ENCODE measurements at regions not wholly inside any gene's neighbourhood (a gene's known extent, or its start where the extent isn't known, plus 50 kb on each side); places are given as distances from the start of the nearest gene placed in this dataset.

DNA sequence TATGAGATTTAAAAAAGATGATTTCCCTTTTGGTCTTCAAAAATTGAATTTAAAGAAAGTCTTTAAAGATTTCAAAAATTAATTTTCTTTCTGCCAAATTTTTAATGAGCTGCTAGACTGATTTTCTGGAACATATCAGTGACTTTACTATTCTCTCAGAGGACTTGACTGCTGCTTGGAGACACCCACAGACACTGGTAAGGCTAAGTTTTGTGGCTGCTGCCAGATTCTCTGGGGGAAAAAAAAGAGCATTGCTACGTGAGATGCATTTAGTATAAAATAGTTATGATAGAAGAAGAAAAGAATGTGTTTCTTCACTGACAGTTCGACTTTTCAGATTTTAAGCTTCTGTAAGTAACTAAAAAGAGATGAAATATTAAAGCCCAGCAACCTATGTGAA lies 193.3 kb upstream of the GRIN3A start (continued):
- no peak for TF ChIP-seq PRPF4 (IDR thresholded peaks at IDR 0.05; ENCODE audit: low read depth, low read length, poor library complexity, severe bottlenecking)
- no peak for TF ChIP-seq ZHX2 (IDR thresholded peaks at IDR 0.05; ENCODE audit: low read depth)
- no peak for TF ChIP-seq ZHX2 (CRISPR knock-in tag; IDR thresholded peaks at IDR 0.05; ENCODE audit: borderline replicate concordance)

DNA sequence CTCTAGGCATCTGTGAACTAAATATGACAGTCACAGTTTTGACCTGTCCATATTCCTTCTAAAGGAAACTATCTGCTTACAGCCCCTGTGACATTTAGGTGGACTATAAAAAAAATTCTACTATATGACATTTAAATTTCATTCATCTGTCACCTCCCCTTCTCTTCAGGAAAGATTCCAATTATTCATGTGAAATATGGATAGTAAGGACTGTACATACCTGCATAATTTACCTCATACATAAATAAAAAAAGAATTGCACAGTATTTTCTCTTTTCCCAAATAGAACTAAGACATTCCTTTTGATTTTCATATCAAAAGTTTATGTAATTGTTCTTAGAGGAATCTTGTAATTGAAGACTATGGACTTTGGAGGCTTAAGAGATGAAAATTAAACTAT lies 192.3 kb upstream of the GRIN3A start:
- Histone ChIP-seq H4K20me1 (ENCODE audit: insufficient read depth, low read length) (no peaks in the 10 kb centered on the region), H3K4me2 (ENCODE audit: low read depth, low read length) (no peak overlapping the region), H3K79me2 (ENCODE audit: insufficient read depth, low read length) (no peaks in the 10 kb centered on the region), H3K27me3 (ENCODE audit: control insufficient read depth in 1 of 2, insufficient read depth in 2 of 2, low read length in 2 of 2) (no peaks in the 10 kb centered on the region), H3K27ac (ENCODE audit: extremely low read length, insufficient read depth, low read length) (no peak overlapping the region), H3K9ac (ENCODE audit: insufficient read depth, low read depth, low read length) (no peak overlapping the region), H3K36me3 (replicated peaks in 1 of 2; ENCODE audit: control insufficient read depth in 1 of 2, insufficient read depth in 2 of 2, low read length in 2 of 2) (no peaks in the 10 kb centered on the region), H3K9me3 (ENCODE audit: low read length) (no peaks in the 10 kb centered on the region), H2AFZ (ENCODE audit: low read length) (no peak overlapping the region), H3K4me1 (ENCODE audit: insufficient read depth, low read length) (no peaks in the 10 kb centered on the region), H3K4me3 (replicated peaks in 1 of 3; ENCODE audit: insufficient read depth in 1 of 3, low read depth in 2 of 3, low read length in 3 of 3) (no peak overlapping the region)
- ChIA-PET POLR2A (no interaction called here), CTCF (ENCODE audit: low intra/inter-chr PET ratio, low total read pairs) (no interaction called here)
- FAIRE-seq (no peak), DNase-seq (ENCODE audit: low spot score) (no peak), ATAC-seq (no peak)
- intact Hi-C loops (cut with micrococcal nuclease; ENCODE audit: unreplicated experiment): no loop called here
- no TSS peak for BruUV-seq (replicated peaks)
- in situ Hi-C loops (cut with HindIII; ENCODE audit: extremely low pct_ligation_motif_present, low pct_unique_long_range_greater_than_20kb): no loop called here
- TF ChIP-seq, protein P1, sequence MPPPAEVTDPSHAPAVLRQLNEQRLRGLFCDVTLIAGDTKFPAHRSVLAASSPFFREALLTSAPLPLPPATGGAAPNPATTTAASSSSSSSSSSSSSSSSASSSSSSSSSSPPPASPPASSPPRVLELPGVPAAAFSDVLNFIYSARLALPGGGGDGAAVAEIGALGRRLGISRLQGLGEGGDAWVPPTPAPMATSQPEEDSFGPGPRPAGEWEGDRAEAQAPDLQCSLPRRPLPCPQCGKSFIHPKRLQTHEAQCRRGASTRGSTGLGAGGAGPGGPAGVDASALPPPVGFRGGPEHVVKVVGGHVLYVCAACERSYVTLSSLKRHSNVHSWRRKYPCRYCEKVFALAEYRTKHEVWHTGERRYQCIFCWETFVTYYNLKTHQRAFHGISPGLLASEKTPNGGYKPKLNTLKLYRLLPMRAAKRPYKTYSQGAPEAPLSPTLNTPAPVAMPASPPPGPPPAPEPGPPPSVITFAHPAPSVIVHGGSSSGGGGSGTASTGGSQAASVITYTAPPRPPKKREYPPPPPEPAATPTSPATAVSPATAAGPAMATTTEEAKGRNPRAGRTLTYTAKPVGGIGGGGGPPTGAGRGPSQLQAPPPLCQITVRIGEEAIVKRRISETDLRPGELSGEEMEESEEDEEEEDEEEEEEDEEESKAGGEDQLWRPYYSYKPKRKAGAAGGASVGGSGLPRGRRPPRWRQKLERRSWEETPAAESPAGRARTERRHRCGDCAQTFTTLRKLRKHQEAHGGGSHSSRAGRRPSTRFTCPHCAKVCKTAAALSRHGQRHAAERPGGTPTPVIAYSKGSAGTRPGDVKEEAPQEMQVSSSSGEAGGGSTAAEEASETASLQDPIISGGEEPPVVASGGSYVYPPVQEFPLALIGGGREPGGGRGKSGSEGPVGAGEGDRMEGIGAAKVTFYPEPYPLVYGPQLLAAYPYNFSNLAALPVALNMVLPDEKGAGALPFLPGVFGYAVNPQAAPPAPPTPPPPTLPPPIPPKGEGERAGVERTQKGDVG (CRISPR knock-in tag; IDR thresholded peaks at IDR 0.05; ENCODE audit: borderline replicate concordance): no peak
- TF ChIP-seq CHD4 (IDR thresholded peaks at IDR 0.05; ENCODE audit: borderline replicate concordance, low read length) (no peak), EZH2 (conservative IDR thresholded peaks at IDR 0.05; ENCODE audit: low read depth, low read length) (no peak), MATR3 (CRISPR knock-in tag; IDR thresholded peaks at IDR 0.05) (no peak), ZFP91 (CRISPR knock-in tag; IDR thresholded peaks at IDR 0.05; ENCODE audit: borderline replicate concordance) (no peak), ATM (IDR thresholded peaks at IDR 0.05; ENCODE audit: borderline replicate concordance) (no peak), KLF13 (CRISPR knock-in tag; IDR thresholded peaks at IDR 0.05) (no peak), ZSCAN9 (CRISPR knock-in tag; IDR thresholded peaks at IDR 0.05; ENCODE audit: borderline replicate concordance) (no peak), BRF2 (CRISPR knock-in tag; IDR thresholded peaks at IDR 0.05) (no peak)

All from HepG2 (cell line).